HG02798 (cell line): ENCODE measurements at regions not wholly inside any gene's neighbourhood (a gene's known extent, or its start where the extent isn't known, plus 50 kb on each side); places are given as distances from the start of the nearest gene placed in this dataset.

Experiments
- ATAC-seq: cut with Tn5 transposase; IDR thresholded peaks from one replicate; pipeline ENCODE4 v1.9.1; 2021; ENCODE audit warnings: mild to moderate bottlenecking; ENCODE audit not compliant: unreplicated experiment, poor library complexity

DNA sequence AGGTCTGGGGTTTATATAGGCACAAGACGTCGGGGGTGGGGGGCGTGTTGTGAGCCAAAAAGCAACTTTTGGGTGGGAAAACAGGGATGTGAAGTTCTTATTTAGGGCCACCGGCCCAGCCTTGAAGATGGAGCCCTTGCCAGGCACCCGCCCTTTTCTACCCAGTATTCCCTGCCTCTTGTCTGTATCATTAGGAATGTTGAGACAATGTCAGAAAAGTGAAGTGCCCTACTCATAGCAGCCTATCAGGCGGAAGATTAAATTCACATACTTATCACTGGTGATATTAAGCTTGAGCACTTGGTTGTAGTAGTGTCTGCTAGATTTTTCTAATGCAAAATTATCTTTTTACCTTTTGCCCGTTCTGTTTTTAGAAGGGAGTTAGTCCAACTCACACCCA lies 293.5 kb downstream of the CDH10 start:
- no peak for ATAC-seq

DNA sequence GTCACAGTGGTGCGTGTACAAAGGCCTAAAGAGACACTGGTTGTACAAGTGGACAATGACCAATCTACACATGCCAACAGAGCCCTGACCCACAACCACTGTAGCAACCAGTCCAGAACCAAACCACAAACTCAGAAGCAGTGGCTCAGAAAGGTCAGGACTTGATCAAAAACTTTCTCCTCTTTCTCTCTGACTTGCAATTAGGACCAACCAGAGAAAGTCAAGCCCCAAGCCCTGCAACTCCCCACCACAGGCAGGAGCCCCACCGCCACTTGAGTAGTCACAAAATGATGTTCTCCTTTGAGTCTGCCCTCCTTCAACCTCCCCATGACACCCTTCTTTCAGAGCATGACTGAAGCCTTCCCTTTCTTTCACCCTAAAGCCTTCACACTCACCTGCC lies 291.8 kb downstream of the CDH10 start:
- no peak for ATAC-seq

DNA sequence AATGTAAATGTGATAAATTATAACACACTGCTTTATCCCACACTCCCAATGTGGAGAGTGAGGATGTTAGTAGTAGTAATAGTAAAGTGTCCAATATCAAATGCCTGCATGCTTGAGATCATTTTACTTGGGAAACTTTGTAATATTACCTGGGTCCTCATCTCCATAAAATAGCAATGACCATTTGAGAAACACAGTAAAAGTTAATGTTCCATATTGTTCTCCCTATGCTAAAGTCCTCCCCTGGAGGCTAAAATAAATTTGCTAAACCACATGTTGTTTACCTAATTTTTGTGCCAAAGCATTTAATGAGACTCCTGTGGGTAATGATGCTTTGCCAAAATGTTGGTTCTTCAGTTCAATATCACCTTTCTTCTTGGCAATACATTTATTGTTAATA lies 291.2 kb downstream of the CDH10 start:
- no peak for ATAC-seq

DNA sequence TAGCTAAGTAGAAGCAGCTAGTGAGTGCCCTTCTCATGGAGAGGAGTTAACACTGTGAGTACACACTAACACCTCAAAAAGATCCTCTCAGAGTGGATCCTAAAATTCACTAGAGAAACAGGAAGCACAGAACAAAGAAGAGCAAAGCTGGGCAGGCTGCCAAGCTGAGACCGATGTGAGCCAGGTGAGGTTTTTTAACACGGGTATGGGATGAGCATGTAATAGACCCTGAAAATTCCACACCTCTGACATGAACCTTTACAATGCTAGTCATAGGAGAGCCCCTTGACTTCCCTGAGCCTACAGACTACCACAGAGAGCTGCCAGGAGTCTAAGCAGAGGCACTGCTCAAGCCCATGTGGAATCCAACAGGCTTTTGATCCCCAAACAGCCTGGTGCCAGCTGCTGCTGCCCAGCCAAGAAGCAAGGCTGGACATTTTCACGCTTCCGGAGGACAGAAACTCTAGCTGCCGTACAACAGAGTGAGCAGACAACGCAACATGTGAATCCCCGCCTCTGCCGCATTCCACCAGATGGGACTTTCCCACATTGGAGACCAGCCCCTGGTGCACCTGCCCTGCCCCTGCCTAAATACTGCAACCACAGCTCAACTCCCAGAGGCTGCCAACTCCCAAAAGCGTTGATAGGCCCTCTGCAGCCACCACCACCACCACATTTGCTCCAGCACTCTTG lies 280.8 kb downstream of the CDH10 start:
- no peak for ATAC-seq

DNA sequence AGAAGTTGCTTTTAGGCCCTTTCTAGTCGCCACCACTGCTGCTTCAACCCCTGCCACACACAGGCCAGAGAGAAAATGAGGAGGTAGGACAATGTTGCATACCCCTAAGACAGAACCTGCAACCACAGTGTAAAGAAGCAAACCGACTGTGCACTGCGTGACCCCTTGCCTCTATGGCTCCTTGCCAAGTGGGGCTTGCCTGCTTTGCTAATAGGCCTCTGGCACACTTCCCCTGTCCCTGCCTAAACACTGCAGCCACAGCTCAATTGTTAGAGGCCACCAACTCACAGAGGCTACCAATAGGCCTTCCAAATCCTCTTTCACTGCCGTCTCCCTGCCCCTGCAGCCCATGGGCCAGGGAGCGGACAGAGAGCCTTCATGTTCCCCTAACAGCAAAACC lies 280.1 kb downstream of the CDH10 start:
- ATAC-seq: no peak

DNA sequence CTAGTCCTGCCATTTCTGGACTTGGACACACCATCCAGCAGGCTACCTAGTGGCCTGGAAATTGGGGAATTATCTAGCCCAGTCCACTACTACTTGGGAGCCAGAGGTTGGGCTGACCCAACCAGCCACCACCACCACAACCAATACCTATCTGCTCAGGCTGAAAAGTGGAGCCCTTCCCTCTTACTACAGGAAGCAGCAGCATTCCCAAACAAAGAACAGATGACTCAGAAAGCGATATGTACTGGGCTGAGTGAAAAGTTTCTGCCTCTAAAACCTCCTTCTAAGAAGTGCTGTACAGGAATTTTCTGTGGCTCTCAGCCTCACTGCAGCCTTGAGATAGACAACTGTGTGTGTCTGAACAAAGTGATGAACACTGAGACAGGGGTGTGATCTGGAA lies 279.4 kb downstream of the CDH10 start:
- ATAC-seq: no peak

DNA sequence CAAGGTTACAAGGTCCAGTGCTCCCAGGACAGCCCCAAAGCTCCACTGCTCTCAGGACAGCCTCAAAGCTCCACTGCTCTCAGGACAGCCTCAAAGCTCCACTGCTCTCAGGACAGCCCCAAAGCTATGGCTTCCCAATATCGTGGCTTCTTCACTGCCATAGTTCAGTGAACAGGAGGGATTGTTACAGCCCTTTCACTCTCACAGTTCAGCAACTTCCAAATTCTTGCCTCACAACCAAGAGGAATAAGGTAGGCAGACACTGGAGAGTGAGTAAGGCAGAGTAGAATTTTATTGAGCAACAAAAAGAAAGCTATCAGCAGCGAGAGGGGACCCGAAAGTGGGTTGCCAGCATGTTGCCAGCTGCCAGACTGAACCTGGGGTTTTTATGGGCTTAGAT lies 277.6 kb downstream of the CDH10 start:
- no peak for ATAC-seq

DNA sequence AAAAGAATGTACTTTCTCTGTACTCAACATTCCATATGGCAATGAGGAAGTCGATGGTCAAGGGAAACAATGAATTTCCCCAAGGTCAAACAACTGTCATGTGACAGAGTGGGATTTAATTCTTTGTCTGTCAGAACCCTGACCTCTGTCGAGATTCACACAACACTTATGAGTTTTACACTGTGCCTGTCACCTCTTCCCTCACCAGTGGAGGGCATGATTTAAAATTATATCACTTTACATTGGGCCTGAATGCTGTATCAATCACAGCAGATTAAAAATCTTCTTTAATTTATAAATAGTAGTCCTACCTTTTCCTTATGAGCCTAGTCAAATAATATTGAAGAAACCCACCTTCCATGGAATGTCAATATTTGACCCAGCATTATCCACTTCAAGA lies 276.7 kb downstream of the CDH10 start:
- ATAC-seq: no peak

DNA sequence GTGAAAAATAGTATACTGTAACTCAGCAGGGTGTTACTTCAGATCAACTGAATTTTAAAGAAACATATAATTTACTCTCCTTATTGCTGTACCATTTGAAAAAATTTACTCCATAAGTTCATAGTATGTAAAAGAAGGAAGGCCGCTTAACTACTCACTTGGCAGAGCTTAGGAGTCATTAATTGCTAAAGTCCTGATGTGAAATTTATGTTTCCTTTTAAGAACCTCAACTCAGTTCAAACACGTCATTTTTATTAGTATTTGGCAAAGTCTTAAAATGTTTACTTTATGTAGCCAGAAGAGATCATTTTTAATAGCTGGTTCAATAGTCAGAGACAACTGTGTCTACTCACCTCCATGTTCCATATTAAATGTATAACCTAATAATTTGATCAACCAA lies 268.6 kb downstream of the CDH10 start:
- no peak for ATAC-seq

DNA sequence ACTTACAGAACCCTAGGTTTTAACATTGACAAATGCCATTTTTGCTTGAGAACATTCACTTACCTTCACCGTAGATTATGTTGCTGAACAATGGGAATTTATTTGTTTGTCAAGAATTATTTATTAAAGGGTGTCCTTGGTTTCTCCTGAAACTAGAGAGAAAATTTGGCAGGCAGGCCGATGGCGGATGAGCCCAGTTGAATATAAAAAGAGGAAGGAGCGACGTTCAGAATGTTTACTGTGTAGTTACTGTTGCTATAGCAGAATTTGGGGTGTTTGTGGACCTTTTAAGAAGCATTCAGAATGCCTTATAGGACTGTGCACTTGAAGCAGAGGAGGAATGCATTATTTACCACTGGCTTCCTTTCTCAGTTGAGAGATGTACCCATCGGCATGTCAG lies 268.2 kb downstream of the CDH10 start:
- no peak for ATAC-seq

DNA sequence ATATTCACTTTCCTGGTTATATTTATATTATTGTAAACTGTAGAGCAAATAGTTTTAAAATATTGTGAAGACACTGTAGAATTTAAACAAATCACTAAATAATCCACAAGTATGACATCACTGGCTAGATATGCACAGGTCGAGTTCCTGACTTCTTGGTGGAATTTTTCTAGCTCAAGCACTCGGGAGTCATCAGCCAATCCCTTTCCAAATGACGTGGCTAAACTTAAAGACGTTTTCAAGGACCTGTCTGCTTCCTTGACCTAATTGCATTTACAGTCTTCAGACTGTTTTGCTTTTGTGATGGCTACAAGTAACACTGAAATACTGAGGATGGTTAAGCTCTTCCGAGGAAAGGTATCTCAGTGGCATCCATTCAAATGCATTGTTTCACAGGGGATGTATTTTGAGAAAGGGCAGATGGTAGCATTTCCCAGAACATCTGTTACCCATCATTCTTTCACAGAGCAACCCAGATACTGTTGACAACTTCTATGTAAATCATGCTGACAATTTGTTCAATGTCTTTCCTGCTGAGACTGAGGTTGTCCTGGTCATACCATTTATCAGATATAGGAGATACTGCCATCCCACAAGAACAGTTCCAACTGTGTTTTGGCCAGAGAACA lies 262.8 kb downstream of the CDH10 start:
- no peak for ATAC-seq

DNA sequence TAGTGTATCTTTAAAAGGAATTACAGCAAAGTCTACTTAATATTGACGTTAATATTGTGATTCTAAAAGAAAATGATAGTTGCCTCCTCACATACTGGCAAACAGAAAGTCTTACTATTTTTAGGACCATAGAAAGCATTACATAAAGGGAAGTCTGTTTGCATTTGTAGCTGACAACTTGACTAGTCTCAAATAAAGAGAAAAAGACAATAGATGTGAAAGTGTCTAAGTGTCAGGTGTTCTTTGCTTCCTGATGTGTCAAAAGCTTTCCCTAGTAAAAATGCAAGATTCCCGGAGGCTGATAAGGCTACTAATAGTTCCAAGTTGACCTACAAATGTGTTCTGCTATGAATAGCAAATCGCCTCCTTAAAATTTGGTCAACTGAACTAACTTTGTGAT lies 259.7 kb downstream of the CDH10 start:
- ATAC-seq: no peak

DNA sequence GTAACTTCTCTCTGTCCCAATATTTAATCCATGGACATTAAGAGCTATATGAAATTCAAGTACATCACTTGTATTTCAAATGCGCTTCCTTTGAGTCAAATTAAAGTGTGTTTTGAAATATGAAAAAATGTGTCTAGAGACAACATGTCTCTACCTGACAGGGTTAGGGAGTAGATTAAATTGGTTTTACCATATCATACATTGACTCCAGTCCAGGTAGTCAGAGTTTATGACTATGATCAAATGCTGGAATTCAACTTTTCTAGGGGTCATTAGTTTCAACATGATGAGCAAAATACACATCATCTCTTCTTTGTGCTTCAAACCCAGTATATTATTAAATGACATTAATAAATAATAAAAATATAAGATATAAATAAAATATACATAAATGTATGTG lies 259.2 kb downstream of the CDH10 start:
- ATAC-seq: no peak

DNA sequence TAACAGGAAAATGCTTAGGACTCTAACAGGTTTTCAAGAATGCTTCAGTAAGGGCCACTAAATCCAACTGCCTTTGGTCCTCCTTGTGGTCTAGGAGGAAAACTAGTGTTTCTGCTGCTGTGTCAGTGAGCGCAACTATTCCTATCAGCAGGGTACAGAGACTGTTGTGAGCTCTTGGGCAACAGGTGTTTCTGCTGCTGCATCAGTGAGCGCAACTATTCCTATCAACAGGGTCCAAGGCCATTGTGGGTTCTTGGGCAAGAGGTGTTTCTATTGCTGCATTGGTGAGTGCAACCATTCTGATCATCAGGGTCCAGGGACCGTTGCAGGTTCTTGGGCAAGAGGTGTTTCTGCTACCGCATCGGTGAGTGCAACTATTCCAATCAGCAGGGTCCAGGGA lies 256.3 kb downstream of the CDH10 start:
- ATAC-seq: no peak

DNA sequence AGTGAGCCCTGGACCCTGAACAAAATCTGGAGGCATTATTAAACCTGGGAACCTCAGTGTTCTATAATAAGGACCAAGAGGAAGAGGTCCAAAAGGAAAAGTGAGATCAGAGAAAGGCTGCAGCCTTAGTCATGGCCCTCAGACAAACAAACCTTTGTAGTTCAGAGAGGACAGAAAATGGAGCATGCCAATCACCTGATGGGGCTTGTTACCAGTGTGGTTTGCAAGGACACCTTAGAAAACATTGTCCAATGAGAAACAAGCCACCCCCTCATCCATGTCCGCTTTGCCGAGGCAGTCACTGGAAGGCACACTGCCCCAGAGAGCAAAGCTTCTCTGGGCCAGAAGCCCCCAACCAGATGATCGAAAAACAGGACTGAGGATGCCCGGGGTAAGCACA lies 254.8 kb downstream of the CDH10 start:
- ATAC-seq: no peak

DNA sequence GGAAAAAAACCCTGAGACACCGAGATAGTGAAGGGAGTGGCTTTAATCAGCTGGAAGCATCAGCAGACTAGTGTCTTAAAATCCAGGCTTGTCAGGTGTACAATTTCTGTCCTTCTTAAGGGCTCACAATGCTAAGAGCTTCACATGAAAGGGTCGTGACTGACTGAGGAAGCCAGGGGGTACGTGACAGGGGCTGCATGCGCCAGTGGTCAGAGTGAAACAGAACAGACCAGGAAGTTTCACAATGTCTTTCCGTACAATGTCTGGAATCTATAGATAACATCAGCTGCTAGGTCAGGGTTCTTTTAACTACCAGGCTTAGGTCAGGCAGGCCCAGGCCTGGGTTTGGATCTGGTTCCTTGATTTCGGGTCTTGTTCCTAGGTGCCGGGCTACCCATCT lies 253.0 kb downstream of the CDH10 start:
- ATAC-seq: no peak

DNA sequence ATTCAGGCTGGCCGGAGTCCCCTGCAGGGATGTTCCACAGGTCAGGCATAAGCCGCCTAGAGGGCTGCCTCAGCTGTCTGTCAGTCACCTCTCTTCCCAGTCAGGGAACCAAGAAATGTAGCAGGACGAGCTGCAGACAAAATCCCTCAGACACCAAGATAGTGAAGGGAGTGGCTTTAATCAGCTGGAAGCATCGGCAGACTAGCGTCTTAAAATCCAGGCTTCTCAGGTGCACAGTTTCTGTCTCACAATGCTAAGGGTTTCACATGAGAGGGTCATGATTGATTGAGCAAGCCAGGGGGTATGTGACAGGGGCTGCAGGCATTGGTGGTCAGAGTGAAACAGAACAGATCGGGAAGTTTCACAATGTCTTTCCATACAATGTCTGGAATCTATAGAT lies 247.2 kb downstream of the CDH10 start:
- no peak for ATAC-seq

DNA sequence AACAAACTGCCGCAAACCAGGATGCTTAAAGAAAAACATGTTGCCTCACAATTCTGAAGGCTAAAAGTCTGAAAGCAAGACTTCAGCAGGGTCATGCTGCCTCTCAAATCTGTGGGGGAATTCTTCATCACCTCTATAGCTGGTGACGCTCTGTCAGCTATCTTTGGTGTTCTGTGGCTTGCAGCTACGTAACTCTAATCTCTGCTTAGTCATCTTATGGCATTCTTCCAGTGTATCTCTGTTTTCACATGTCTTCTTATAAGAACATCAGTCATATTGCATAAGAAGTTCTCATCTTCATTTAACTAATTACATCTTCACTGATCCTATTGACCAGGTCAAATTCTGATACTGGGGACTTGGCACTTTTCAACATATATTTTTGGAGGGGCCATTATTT lies 243.0 kb downstream of the CDH10 start:
- no peak for ATAC-seq

DNA sequence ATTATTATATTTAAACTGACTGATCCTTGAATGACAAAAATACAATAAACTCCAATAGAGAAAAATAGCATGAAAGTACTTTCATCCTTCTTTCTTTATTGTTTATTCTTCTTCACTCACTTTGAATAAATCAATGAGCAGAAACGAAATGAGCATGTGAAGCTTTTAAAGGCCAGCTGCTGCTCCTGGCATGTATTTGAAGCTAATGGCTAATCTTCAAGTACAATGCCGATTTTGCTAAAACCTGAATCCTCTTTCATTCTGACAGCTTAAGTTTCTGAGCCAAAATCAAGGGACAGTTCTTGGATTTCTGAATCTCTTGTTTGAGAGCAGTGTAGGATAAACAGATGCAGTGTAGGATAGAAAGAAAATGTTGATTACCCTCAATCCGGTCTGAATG lies 237.3 kb downstream of the CDH10 start:
- no peak for ATAC-seq

DNA sequence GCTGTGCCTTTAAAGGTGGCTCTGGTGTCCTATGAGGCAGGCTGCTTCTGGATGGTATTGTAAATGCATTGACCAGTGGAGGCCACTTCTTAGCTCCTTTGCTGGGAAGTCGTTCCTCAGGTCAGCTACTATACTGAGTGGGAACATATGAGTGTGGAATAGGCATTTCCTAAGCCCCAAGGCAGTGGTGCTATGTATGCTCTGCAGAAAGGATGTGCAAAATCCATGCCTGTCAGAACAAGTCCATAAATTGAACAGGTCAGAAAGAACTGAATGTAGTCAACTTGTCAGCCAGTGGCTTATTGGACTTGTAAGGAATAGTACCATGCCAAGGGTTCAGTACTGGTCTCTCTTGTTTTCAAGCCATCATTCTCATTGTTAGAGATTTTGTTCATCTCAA lies 216.4 kb downstream of the CDH10 start:
- ATAC-seq: no peak

DNA sequence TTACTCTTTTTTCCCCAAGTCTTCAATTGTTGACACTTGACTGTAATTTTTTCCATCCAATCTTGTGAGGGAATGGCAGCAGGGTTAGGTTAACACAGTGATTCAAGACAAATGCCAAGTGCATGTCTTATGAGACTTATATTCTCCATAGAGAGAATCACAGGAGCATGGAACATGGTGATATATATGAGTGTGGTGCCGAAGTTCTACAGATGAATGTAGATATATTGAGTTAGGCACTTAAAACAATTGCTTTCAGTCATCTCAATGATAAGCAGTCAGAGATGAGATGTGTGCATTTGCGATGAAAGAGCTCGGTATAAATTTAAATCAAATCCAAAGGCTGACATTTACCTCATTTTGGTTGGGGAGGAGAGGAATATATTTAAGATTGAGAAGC lies 211.2 kb downstream of the CDH10 start:
- no peak for ATAC-seq
